IMR-90 (cell line): ENCODE measurements at regions not wholly inside any gene's neighbourhood (a gene's known extent, or its start where the extent isn't known, plus 50 kb on each side); places are given as distances from the start of the nearest gene placed in this dataset.

Source experiments
- ATAC-seq: fragments of 200-7000 bp; cut with Tn5 transposase; 2 replicates; pipeline ENCODE4 v1.9.1; 2020; ENCODE audit warnings: low read depth, mild to moderate bottlenecking, moderate library complexity
- BruUV-seq: library from RNA; stranded (reverse); fragments of 400-500 nt; replicated peaks from 2 replicates; lab custom pipeline; 2021; lab: Mats Ljungman, UMichigan
- CTCF ChIA-PET: fragments of 300-600 bp; formaldehyde crosslinking; extraction: SDS; loops from one replicate; lab custom pipeline; 2021; ENCODE audit warnings: antibody characterized with exemption; lab: Yijun Ruan, JAX
- POLR2A ChIA-PET: fragments of 300-600 bp; sonication (Branson Sonifier 250); formaldehyde crosslinking; loops from one replicate; lab custom pipeline; 2022; ENCODE audit warnings: antibody characterized with exemption; ENCODE audit not compliant: unreplicated experiment; lab: Charles Lee
- DNase-seq: peaks from one replicate; pipeline ENCODE4 v3.0.0; 2013
- H2AFZ ChIP-seq: replicated peaks from 2 replicates; pipeline ENCODE3; 2013; ENCODE audit warnings: low read length, mild to moderate bottlenecking; ENCODE audit not compliant: poor library complexity
- H2AK5ac ChIP-seq: 2 replicates; pipeline ENCODE4 v1.6.1; 2013; ENCODE audit warnings: low read depth, low read length, inconsistent platforms
- H2AK9ac ChIP-seq: replicated peaks from 2 replicates; pipeline ENCODE3; 2013; ENCODE audit warnings: mild to moderate bottlenecking, low read depth, low read length, moderate library complexity; ENCODE audit not compliant: poor library complexity
- H2BK120ac ChIP-seq: 2 replicates; pipeline ENCODE4 v1.6.1; 2013; ENCODE audit warnings: low read depth, low read length, inconsistent platforms
- H2BK15ac ChIP-seq: 3 replicates; pipeline ENCODE4 v1.6.1; 2013; ENCODE audit warnings: low read depth, low read length, inconsistent platforms
- H2BK20ac ChIP-seq: 2 replicates; pipeline ENCODE4 v1.6.1; 2013; ENCODE audit warnings: low read depth, mild to moderate bottlenecking, inconsistent platforms, low read length, moderate library complexity
- H2BK5ac ChIP-seq: 2 replicates; pipeline ENCODE4 v1.6.1; 2013; ENCODE audit warnings: mild to moderate bottlenecking, low read depth, low read length, inconsistent platforms; ENCODE audit not compliant: poor library complexity, severe bottlenecking
- H3K14ac ChIP-seq: replicated peaks from 2 replicates; pipeline ENCODE4 v1.6.1; 2013; ENCODE audit warnings: low read depth, low read length, inconsistent platforms
- H3K18ac ChIP-seq: 2 replicates; pipeline ENCODE4 v1.6.1; 2013; ENCODE audit warnings: low read depth, low read length, control low read depth
- H3K23ac ChIP-seq: 2 replicates; pipeline ENCODE4 v1.6.1; 2013; ENCODE audit warnings: low read depth, low read length, inconsistent platforms
- H3K27ac ChIP-seq: 2 replicates; pipeline ENCODE4 v1.5.1; 2013; ENCODE audit warnings: mild to moderate bottlenecking, control low read depth, low read length; ENCODE audit not compliant: insufficient read depth
- H3K27me3 ChIP-seq: 2 replicates; pipeline ENCODE4 v1.6.1; 2013; ENCODE audit warnings: low read length; ENCODE audit not compliant: control insufficient read depth, insufficient read depth
- H3K36me3 ChIP-seq: 2 replicates; pipeline ENCODE4 v1.6.1; 2013; ENCODE audit warnings: low read length, mixed read lengths; ENCODE audit not compliant: control insufficient read depth, insufficient read depth
- H3K4ac ChIP-seq: 2 replicates; pipeline ENCODE4 v1.6.1; 2013; ENCODE audit warnings: low read depth, low read length, inconsistent platforms
- H3K4me1 ChIP-seq: 2 replicates; pipeline ENCODE4 v1.6.1; 2013; ENCODE audit warnings: low read length, mixed read lengths; ENCODE audit not compliant: control insufficient read depth, insufficient read depth
- H3K4me2 ChIP-seq: 2 replicates; pipeline ENCODE4 v1.6.1; 2013; ENCODE audit warnings: low read depth, mild to moderate bottlenecking, control low read depth, low read length, moderate library complexity
- H3K4me3 ChIP-seq: 2 replicates; pipeline ENCODE4 v1.5.1; 2013; ENCODE audit warnings: low read depth, mild to moderate bottlenecking, control low read depth, low read length, moderate library complexity; ENCODE audit not compliant: insufficient read depth
- H3K56ac ChIP-seq: 2 replicates; pipeline ENCODE4 v1.6.1; 2013; ENCODE audit warnings: low read length, inconsistent platforms; ENCODE audit not compliant: insufficient read depth; ENCODE audit errors: extremely low read depth
- H3K79me1 ChIP-seq, 2 experiments: 2 replicates each; pipeline ENCODE4 v1.6.1; 2013; ENCODE audit warnings: low read length in 2 of 2, inconsistent platforms in 1 of 2, low read depth in 1 of 2
- H3K9ac ChIP-seq: 2 replicates; pipeline ENCODE4 v1.6.1; 2013; ENCODE audit warnings: low read depth, low read length, control low read depth
- H3K9me1 ChIP-seq: 2 replicates; pipeline ENCODE4 v1.6.1; 2013; ENCODE audit warnings: low read length, inconsistent platforms; ENCODE audit not compliant: insufficient read depth
- H3K9me3 ChIP-seq: 2 replicates; pipeline ENCODE4 v1.6.1; 2013; ENCODE audit warnings: low read length; ENCODE audit not compliant: control insufficient read depth, insufficient read depth
- H4K20me1 ChIP-seq: 2 replicates; pipeline ENCODE4 v1.6.1; 2013; ENCODE audit warnings: low read length, inconsistent platforms; ENCODE audit not compliant: insufficient read depth
- H4K5ac ChIP-seq: 2 replicates; pipeline ENCODE4 v1.6.1; 2013; ENCODE audit warnings: mild to moderate bottlenecking, low read depth, low read length, control low read depth
- H4K8ac ChIP-seq, 2 experiments: 2 replicates each; pipeline ENCODE4 v1.6.1; 2013; ENCODE audit warnings: low read depth in 2 of 2, low read length in 2 of 2, control low read depth in 1 of 2, inconsistent platforms in 1 of 2
- H4K91ac ChIP-seq: 2 replicates; pipeline ENCODE4 v1.6.1; 2013; ENCODE audit warnings: low read depth, low read length, inconsistent platforms; ENCODE audit not compliant: insufficient read depth
- CHD1 ChIP-seq: IDR thresholded peaks from 2 replicates; pipeline ENCODE4 v1.6.1; 2012; ENCODE audit warnings: low read depth, low read length, improper control_type of control experiment
- RAD21 ChIP-seq: IDR thresholded peaks from 2 replicates; pipeline ENCODE4 v1.6.1; 2012; ENCODE audit warnings: low read length, improper control_type of control experiment
- SMC3 ChIP-seq: fragments of 150-350 bp; IDR thresholded peaks from 2 replicates; pipeline ENCODE4 v1.6.1; 2016; ENCODE audit warnings: low read depth, mild to moderate bottlenecking, antibody characterized with exemption, low read length, moderate library complexity
- WGBS, 2 experiments: methylation state at CpG; one replicate each; pipeline versions ENCODE4 v1.1.5 to v1.1.7; 2013; ENCODE audit warnings: missing lambda C conversion rate in 2 of 2; ENCODE audit not compliant: insufficient read length in 1 of 2; ENCODE audit errors: extremely low coverage in 2 of 2; 5-methylcytosine and 5-hydroxymethylcytosine counted together
- dilution Hi-C: fragments of 300-500 bp; cut with HindIII; formaldehyde crosslinking; loops from one replicate; pipeline ENCODE4 v1.14.3; 2018; ENCODE audit warnings: low sequenced_read_pairs; ENCODE audit not compliant: unreplicated experiment
- in situ Hi-C: fragments of 300-500 bp; cut with MboI; formaldehyde crosslinking; loops from 3 replicates; pipeline ENCODE4 v1.14.3; 2019; ENCODE audit warnings: low sequenced_read_pairs, inconsistent platforms, mixed read lengths
- intact Hi-C: fragments of 100-400 bp; cut with micrococcal nuclease; formaldehyde crosslinking; loops from 2 replicates; pipeline ENCODE4 v1.10.0; 2022
- TF ChIP-seq, protein P1 (sequence below): conservative IDR thresholded peaks from 2 replicates; pipeline ENCODE4 v1.5.1; 2012; ENCODE audit warnings: mild to moderate bottlenecking, low read depth, low read length, improper control_type of control experiment
- TF ChIP-seq, protein P2 (sequence below): fragments of 150-350 bp; IDR thresholded peaks from 2 replicates; pipeline ENCODE4 v1.6.1; 2016; ENCODE audit warnings: low read depth, mild to moderate bottlenecking, low read length, moderate library complexity, borderline replicate concordance

DNA sequence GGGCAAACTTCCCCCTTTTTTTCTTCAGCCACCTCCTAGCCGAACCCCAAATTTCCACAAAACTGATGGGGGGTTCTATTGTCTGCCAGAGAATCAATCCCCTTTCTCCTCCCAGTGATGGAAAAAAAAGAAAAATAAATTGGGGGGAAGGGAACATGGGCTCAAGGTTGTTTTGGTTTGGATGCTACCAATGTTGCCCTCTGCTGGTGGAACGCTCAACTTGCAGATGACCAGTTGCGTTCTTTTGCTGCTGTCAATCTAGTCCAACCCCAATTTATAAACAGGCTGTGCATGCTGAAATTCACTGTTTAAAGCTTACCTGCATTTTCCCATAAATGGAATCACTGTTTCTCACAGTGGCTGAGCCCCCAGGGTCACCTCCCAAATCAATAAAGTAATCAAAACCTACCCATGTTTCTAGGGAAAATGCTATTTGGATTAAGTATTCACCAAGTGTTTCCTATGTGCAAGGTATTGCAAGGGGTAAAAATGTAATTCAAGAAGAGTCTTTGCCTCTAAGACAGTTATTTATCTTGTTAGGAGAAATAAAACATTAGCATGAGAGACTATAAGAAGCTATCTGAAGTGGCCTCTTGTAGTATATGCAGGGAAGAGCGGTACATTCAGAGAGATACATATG, 116.7 kb upstream of the TMEM164 start:
- WGBS, 2 experiments, result 8% methylated on average over 2 of the region's 4 CpGs; no CpG with 5 or more reads in 1 of the 2 experiments
- H2BK20ac ChIP-seq, result no peak overlapping the region
- no peak overlapping the region for H2BK15ac ChIP-seq
- peaks cover 2% of the 10 kb centered on the region; the same call in 1 of the 2 replicates for H3K4me1 ChIP-seq
- DNase-seq, result peak; percentile 63
- H3K4me3 ChIP-seq, result no peak overlapping the region
- H4K5ac ChIP-seq, result no peak overlapping the region
- no peak overlapping the region for H3K27ac ChIP-seq
- no peak overlapping the region for H3K4ac ChIP-seq
- no peak overlapping the region for H3K9ac ChIP-seq
- H2BK5ac ChIP-seq, result no peak overlapping the region
- CTCF ChIA-PET, result interaction anchor here (1.3 kb wide), 1 partner anchor 25 kb away, joined by 3 read pairs; no protein-coding TSS in a partner anchor
- in situ Hi-C loops, result loop anchor here (5.0 kb wide), 1 partner anchor 174 kb away; no protein-coding TSS in a partner anchor
- H3K27me3 ChIP-seq, result peaks cover 10% of the 10 kb centered on the region; the same call in 1 of the 2 replicates
- no peak overlapping the region for H2AFZ ChIP-seq
- no peak overlapping the region for H3K14ac ChIP-seq
- H3K18ac ChIP-seq, result no peak overlapping the region
- peak; percentile 30; the same call in 1 of the 2 replicates for ATAC-seq
- no peak overlapping the region for H3K56ac ChIP-seq
- no peaks in the 10 kb centered on the region for H3K9me3 ChIP-seq
- H2AK5ac ChIP-seq, result no peak overlapping the region
- H2AK9ac ChIP-seq, result no peak overlapping the region
- H3K4me2 ChIP-seq, result no peak overlapping the region
- H3K79me1 ChIP-seq, result no peaks in the 10 kb centered on the region
- H4K91ac ChIP-seq, result no peak overlapping the region
- H3K36me3 ChIP-seq, result no peaks in the 10 kb centered on the region
- H4K8ac ChIP-seq, result no peak overlapping the region
- no peak overlapping the region for H2BK120ac ChIP-seq
- POLR2A ChIA-PET, result no interaction called here
- H3K23ac ChIP-seq, result no peak overlapping the region
- H4K20me1 ChIP-seq, result no peaks in the 10 kb centered on the region
- H3K9me1 ChIP-seq, result no peaks in the 10 kb centered on the region
- dilution Hi-C loops, result no loop called here
- no TSS peak for BruUV-seq
- TF ChIP-seq, protein P1, sequence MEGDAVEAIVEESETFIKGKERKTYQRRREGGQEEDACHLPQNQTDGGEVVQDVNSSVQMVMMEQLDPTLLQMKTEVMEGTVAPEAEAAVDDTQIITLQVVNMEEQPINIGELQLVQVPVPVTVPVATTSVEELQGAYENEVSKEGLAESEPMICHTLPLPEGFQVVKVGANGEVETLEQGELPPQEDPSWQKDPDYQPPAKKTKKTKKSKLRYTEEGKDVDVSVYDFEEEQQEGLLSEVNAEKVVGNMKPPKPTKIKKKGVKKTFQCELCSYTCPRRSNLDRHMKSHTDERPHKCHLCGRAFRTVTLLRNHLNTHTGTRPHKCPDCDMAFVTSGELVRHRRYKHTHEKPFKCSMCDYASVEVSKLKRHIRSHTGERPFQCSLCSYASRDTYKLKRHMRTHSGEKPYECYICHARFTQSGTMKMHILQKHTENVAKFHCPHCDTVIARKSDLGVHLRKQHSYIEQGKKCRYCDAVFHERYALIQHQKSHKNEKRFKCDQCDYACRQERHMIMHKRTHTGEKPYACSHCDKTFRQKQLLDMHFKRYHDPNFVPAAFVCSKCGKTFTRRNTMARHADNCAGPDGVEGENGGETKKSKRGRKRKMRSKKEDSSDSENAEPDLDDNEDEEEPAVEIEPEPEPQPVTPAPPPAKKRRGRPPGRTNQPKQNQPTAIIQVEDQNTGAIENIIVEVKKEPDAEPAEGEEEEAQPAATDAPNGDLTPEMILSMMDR, result peak; percentile 79
- peak; percentile 78 for TF ChIP-seq RAD21
- TF ChIP-seq SMC3, result peak; percentile 77
- TF ChIP-seq, protein P2, sequence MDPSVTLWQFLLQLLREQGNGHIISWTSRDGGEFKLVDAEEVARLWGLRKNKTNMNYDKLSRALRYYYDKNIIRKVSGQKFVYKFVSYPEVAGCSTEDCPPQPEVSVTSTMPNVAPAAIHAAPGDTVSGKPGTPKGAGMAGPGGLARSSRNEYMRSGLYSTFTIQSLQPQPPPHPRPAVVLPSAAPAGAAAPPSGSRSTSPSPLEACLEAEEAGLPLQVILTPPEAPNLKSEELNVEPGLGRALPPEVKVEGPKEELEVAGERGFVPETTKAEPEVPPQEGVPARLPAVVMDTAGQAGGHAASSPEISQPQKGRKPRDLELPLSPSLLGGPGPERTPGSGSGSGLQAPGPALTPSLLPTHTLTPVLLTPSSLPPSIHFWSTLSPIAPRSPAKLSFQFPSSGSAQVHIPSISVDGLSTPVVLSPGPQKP, result no peak
- no peak for TF ChIP-seq CHD1
- intact Hi-C loops, result loop anchor here (1.0 kb wide), 1 partner anchor 173 kb away; no protein-coding TSS in a partner anchor
